IPS DF 6.9 (cell line): ENCODE measurements at regions not wholly inside any gene's neighbourhood (a gene's known extent, or its start where the extent isn't known, plus 50 kb on each side); places are given as distances from the start of the nearest gene placed in this dataset.
"Not testable (repeated sequence)": the region's sequence is repeated elsewhere in the genome, so short reads cannot be mapped to it uniquely, and the experiment has no call there.

ENCODE experiments used
- DNase-seq: peaks from one replicate; pipeline ENCODE4 v3.0.0-alpha.2; 2013; ENCODE audit warnings: low read depth, low spot score
- H3K27ac ChIP-seq: one replicate; pipeline ENCODE4 v1.5.1; 2013; ENCODE audit warnings: low read length, control low read depth
- H3K27me3 ChIP-seq: 2 replicates; pipeline ENCODE4 v1.6.1; 2013; ENCODE audit warnings: mild to moderate bottlenecking, low read length; ENCODE audit not compliant: control insufficient read depth, insufficient read depth
- H3K36me3 ChIP-seq: 2 replicates; pipeline ENCODE4 v1.6.1; 2013; ENCODE audit warnings: low read length; ENCODE audit not compliant: control insufficient read depth, insufficient read depth
- H3K4me1 ChIP-seq: 2 replicates; pipeline ENCODE4 v1.6.1; 2013; ENCODE audit warnings: low read length; ENCODE audit not compliant: control insufficient read depth, insufficient read depth
- H3K4me3 ChIP-seq: 2 replicates; pipeline ENCODE4 v1.5.1; 2013; ENCODE audit warnings: mild to moderate bottlenecking, low read length
- H3K9me3 ChIP-seq: 2 replicates; pipeline ENCODE4 v1.6.1; 2013; ENCODE audit warnings: low read length, inconsistent platforms; ENCODE audit not compliant: control insufficient read depth, insufficient read depth
- WGBS: extraction: QIAGEN DNeasy Blood & Tissue Kit; methylation state at CpG from one replicate; pipeline ENCODE4 v1.1.7; 2013; ENCODE audit warnings: mixed read lengths, missing lambda C conversion rate; ENCODE audit not compliant: insufficient read length, insufficient coverage; 5-methylcytosine and 5-hydroxymethylcytosine counted together

DNA sequence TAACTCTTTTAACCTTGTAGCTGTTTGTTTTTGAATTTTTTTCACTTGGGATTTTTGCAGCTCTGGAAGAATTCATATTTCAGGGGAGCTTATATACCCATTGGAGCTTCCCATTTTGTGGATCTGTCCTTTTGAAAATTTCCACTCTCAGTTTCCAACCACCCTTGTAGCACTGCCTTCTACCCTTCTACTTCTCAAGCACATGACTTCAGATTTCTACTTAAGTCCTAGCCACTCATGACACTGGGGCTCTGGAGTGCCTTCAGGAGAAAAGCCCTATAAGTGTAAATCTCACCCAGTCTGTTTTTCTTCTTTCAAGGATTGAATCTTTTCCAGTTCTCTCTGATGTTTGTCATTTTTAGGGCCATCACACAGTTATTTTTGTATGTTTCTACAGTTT, 283.7 kb upstream of the KCNH7 start:
- Histone ChIP-seq H3K27me3 (no peaks in the 10 kb centered on the region), H3K9me3 (no peaks in the 10 kb centered on the region), H3K27ac (no peak overlapping the region)

DNA sequence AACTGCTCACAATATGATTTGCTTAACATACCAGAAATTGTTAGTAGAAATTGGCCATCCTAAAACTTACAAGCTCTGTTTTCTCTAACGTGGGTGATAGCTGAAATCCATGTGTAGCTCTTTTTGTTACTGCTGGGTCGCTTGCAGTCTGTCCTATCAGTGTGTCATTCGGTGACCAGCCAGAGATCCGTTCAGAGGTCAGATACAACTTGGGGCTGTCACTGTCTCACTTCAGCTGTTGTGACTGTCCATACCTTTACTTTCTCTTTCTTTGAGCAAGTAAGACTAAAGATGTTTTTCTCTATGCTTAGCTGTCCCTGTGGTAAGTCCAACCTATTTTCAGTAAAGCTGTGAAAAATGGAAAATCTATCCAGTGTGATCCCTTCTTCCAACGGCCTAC, 282.9 kb upstream of the KCNH7 start:
- no CpG with 5 or more reads among the region's 5 CpGs for WGBS
- H3K9me3 ChIP-seq = no peaks in the 10 kb centered on the region
- H3K4me1 ChIP-seq = no peaks in the 10 kb centered on the region
- no peaks in the 10 kb centered on the region for H3K36me3 ChIP-seq
- no peak overlapping the region for H3K27ac ChIP-seq
- H3K4me3 ChIP-seq = no peak overlapping the region
- DNase-seq = no peak
- H3K27me3 ChIP-seq = no peaks in the 10 kb centered on the region

More for the DNA sequence above, 283.7 kb upstream of the KCNH7 start:
- Histone ChIP-seq H3K4me1 (no peaks in the 10 kb centered on the region), H3K4me3 (no peak overlapping the region), H3K36me3 (no peaks in the 10 kb centered on the region)
- DNase-seq = no peak

DNA sequence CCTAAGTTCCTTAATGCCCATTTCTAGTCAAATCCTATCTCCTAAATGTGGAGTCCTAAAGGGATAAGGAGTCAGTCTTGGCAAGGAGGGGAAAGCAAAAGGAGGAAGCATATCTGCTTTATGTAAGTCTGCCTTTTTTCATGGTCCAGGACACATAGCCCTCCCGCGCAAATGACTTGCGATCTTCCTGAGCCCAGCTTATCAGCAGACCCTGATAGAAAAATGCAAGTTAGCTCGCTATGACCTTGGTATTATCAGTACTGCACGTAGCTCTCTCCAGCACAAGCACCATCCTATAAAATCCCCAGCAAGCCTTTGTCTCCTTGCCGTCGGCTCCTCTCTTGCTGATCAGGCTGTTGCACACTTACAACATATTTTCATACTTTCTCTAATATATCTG, 281.4 kb upstream of the KCNH7 start:
- H3K36me3 ChIP-seq = no peaks in the 10 kb centered on the region
- no peak for DNase-seq
- H3K27ac ChIP-seq = no peak overlapping the region
- H3K9me3 ChIP-seq = no peaks in the 10 kb centered on the region
- WGBS = no CpG with 5 or more reads among the region's 7 CpGs
- H3K4me1 ChIP-seq = no peaks in the 10 kb centered on the region
- H3K4me3 ChIP-seq = no peak overlapping the region
- no peaks in the 10 kb centered on the region for H3K27me3 ChIP-seq

DNA sequence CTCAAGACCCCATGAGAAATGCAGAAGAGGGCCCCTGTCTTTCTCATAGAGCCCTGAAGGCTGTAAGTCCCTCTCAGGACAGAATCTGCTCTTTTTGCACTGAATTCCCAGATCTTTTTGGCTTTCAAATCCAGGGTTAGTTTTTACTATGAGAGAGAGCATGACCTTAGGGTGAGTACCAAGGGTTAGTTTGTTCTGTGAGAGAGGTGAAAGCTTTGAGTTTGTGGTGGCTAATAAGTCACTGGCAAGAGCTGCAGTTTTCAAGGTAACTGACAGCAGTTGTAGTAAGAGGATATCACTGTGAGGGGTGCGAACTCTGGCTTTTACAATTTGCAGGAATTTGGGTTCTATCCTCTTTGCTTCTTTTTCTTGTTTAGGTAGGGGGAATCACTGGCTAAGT, 248.4 kb upstream of the KCNH7 start:
- no peak for DNase-seq
- Histone ChIP-seq H3K9me3 (no peaks in the 10 kb centered on the region; the same call in 1 of the 2 replicates), H3K4me1 (no peaks in the 10 kb centered on the region), H3K27me3 (no peaks in the 10 kb centered on the region), H3K4me3 (no peak overlapping the region), H3K36me3 (no peaks in the 10 kb centered on the region), H3K27ac (no peak overlapping the region)
- no CpG with 5 or more reads among the region's 1 CpG for WGBS

DNA sequence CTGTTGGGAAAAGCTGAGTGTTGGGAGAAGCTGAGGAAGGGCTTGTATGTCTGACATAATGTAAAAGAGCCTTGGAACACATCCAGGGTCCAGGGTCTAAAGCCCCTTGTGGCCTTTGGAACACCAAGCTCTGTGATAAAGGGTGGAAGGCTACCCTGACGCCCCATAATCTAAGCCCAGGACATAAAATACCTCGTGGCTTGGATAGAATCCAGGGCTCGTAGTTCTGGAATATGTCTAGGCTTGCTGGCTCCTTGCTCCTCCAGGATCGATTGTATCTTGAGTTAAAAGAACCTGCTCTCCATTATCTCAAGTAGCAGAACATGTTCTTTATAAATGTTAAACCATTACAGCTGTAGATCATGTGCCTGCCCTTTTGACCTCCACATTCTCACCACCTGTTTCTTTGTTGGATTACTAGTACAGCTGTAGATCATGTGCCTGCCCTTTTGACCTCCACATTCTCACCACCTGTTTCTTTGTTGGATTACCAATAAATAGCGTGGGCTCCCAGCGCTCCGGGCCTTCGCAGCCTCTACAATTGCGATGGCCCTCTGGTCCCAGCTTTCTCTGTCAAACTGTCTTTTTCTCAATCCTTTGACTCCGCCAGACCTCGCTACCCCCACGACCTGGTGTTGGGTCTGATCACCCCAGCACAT, 246.9 kb upstream of the KCNH7 start:
- H3K27me3 ChIP-seq, H3K36me3 ChIP-seq, DNase-seq, H3K9me3 ChIP-seq, H3K4me1 ChIP-seq, H3K27ac ChIP-seq, H3K4me3 ChIP-seq: not testable (repeated sequence)
- WGBS = no CpG with 5 or more reads among the region's 12 CpGs

DNA sequence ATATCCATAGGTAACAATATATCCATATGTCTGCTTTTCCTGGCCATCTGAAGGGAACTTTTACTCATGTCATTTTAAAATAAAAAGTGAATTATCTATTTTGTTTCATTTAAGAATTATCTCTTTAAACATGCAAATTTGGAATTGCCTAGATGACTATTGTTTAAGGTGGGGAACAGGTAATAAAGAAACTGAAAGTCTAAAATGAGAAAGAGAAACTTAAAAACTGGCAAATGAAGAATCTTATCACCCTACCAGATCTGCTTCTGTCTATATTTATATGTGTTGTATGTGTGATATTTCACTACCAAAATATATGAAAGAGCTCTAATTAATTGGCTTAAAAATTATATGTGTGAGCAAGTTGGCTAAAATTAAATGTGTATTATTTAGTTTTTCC, 243.2 kb upstream of the KCNH7 start:
- Histone ChIP-seq H3K36me3 (no peaks in the 10 kb centered on the region), H3K4me3 (no peak overlapping the region), H3K9me3 (no peaks in the 10 kb centered on the region; the same call in 1 of the 2 replicates), H3K27ac (no peak overlapping the region), H3K27me3 (no peaks in the 10 kb centered on the region), H3K4me1 (no peaks in the 10 kb centered on the region)
- no peak for DNase-seq

DNA sequence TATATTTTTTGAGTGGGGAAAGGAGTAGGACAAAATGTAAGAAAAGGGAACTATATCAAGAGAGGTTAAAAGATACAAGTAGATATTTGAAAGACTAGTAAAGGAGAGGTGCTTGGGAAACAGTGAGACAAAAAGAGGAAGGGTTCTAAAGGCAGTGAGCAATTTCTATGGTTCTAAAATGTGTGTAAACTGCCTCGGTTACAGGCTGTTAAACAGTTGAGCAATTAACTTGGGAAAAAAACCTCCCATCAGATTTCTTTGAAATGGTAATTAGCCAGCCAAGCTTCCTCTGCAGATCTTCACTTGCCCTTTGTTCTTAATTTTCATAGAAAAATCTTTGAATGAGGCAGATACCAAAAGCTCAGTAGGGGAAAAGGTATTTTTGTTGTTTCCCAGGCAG, 238.7 kb upstream of the KCNH7 start:
- H3K4me1 ChIP-seq = no peaks in the 10 kb centered on the region
- H3K36me3 ChIP-seq = no peaks in the 10 kb centered on the region
- H3K4me3 ChIP-seq = no peak overlapping the region
- no peak overlapping the region for H3K27ac ChIP-seq
- no peaks in the 10 kb centered on the region for H3K27me3 ChIP-seq
- no peak for DNase-seq
- H3K9me3 ChIP-seq = no peaks in the 10 kb centered on the region; the same call in 1 of the 2 replicates
- no CpG with 5 or more reads among the region's 1 CpG for WGBS

DNA sequence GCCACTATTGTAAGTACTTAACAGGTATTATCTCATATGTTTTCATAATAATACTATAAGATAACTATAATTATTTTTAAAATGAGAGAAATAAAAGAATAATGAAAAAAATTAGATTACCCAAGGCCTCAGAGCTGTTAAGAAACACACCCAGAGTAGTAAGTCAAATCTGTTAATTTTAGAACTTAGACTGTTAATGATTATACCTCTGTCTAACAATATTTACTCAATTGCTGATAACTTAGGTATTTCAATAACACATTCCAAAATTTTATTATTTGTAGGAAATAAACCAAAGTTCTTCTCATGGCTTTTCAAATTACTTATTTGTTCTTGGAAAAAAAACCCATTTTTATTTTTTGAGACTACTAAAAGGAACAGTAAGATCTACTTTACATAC, 227.5 kb upstream of the KCNH7 start:
- Histone ChIP-seq H3K4me3 (no peak overlapping the region), H3K27me3 (no peaks in the 10 kb centered on the region), H3K9me3 (no peaks in the 10 kb centered on the region), H3K27ac (no peak overlapping the region), H3K4me1 (no peaks in the 10 kb centered on the region), H3K36me3 (no peaks in the 10 kb centered on the region)
- no peak for DNase-seq

DNA sequence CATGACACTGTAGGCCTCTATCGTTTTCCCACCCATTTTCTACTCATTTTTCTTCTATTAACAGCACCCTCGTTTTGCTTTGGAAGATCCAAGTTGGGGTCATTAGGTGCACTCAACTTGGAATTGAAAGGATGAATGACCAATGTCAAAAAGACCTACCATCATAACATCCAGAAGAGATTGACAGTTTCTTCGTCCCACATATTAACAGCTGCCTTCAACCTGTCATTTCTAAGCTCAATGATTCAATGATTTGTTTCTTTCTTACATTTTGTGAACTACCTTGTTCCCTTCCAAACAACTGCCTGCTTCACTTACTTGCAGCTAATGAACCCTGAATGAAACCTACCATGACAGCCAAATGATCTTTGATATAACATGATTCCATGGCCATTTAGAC, 224.0 kb upstream of the KCNH7 start:
- Histone ChIP-seq H3K36me3 (no peaks in the 10 kb centered on the region), H3K27ac (no peak overlapping the region), H3K27me3 (no peaks in the 10 kb centered on the region), H3K9me3 (no peaks in the 10 kb centered on the region), H3K4me1 (no peaks in the 10 kb centered on the region), H3K4me3 (no peak overlapping the region)
- no CpG with 5 or more reads among the region's 3 CpGs for WGBS
- no peak for DNase-seq

DNA sequence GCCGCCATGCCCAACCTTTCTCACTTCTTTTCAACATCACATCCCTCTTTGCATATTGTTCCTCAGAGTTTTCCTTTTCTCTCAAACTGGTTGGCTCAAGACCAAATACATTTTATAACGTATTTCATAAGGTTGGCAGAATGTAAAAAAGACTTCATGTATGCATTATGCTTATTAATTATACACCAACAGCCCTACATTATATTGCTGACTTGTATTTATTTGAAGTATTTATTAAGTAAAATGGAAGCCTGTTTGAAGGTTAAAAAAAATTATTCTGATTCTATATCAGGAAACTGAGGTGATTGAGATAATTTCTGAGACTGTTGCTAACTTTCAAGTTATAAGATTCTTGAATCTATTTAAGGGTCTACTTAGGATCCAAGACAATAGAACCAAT, 208.0 kb upstream of the KCNH7 start:
- no peak for DNase-seq
- WGBS = no CpG with 5 or more reads among the region's 2 CpGs
- H3K27ac ChIP-seq = no peak overlapping the region
- H3K4me3 ChIP-seq = no peak overlapping the region
- H3K27me3 ChIP-seq = no peaks in the 10 kb centered on the region
- no peaks in the 10 kb centered on the region; the same call in 1 of the 2 replicates for H3K4me1 ChIP-seq
- H3K9me3 ChIP-seq = no peaks in the 10 kb centered on the region
- H3K36me3 ChIP-seq = no peaks in the 10 kb centered on the region

DNA sequence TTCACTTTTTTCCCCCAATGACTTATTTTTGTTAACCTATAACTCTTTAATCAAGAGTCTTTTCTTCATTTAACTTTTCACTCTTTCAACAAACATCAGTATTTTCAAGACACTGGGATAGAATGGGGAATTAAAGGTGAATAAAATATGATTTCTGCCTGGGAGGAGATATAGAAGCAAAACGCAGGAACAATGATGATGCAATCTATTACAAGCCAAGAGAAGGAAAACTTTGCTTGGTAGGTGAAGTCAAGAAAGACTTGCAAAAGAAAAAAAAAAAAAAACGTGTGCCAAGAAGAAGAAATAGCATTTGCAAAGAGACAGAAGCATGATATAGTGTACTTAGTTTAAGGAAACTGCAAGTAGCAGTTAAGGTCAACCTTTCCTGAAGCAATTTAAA, 207.3 kb upstream of the KCNH7 start:
- Histone ChIP-seq H3K4me1 (no peaks in the 10 kb centered on the region; the same call in 1 of the 2 replicates), H3K27me3 (no peaks in the 10 kb centered on the region), H3K36me3 (no peaks in the 10 kb centered on the region), H3K27ac (no peak overlapping the region), H3K4me3 (no peak overlapping the region), H3K9me3 (no peaks in the 10 kb centered on the region)
- WGBS = no CpG with 5 or more reads among the region's 2 CpGs
- DNase-seq = no peak
